ENCODE measurements at regions not wholly inside any gene's neighbourhood (a gene's known extent, or its start where the extent isn't known, plus 50 kb on each side); places are given as distances from the start of the nearest gene placed in this dataset.

DNA sequence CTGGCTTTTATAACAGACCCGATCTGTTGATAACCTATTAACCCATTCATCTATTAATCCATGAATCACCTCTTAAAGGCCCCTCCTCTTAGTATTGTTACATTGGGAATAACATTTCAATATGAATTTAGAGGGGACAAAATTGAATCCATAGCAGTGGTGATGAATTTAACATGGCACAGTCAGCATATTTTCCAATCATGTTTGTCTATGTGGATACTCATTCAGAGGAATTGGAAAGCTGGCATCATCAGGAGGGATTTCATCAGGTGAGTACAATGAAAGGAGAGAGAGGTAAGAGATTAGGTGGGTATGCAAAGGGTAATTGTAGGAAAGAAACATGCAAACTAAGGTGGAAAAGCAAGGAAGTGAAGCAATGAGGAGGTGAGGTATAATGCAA, 59.6 kb upstream of the FOXN2 start:
- TF ChIP-seq, protein P1, sequence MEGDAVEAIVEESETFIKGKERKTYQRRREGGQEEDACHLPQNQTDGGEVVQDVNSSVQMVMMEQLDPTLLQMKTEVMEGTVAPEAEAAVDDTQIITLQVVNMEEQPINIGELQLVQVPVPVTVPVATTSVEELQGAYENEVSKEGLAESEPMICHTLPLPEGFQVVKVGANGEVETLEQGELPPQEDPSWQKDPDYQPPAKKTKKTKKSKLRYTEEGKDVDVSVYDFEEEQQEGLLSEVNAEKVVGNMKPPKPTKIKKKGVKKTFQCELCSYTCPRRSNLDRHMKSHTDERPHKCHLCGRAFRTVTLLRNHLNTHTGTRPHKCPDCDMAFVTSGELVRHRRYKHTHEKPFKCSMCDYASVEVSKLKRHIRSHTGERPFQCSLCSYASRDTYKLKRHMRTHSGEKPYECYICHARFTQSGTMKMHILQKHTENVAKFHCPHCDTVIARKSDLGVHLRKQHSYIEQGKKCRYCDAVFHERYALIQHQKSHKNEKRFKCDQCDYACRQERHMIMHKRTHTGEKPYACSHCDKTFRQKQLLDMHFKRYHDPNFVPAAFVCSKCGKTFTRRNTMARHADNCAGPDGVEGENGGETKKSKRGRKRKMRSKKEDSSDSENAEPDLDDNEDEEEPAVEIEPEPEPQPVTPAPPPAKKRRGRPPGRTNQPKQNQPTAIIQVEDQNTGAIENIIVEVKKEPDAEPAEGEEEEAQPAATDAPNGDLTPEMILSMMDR (conservative IDR thresholded peaks at IDR 0.05; ENCODE audit: control insufficient read depth, insufficient read depth, low read depth, low read length) = no peak
- no peak for DNase-seq (ENCODE audit: low read depth)
- H3K4me3 ChIP-seq (ENCODE audit: control insufficient read depth, low read depth, low read length) = no peak overlapping the region

DNA sequence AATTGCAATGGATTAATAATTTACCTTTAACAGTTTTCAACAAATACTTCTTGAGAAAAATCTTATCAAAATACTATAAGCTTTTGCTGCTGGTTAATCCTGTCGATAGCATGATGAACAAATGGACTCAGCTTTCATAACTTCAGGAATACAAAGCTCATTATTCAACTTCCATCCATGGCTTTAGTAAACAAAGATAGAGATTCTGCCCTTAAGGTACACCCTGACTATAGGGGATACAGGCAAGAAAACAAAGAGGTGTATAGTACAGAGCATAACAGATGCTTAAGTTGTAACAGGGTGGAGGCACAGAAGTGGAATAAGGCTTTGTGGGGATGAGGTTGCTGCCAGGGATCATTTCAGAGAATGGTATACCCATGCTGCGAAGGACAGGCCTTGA, 57.0 kb upstream of the FOXN2 start:
- TF ChIP-seq, protein P1 (conservative IDR thresholded peaks at IDR 0.05; ENCODE audit: control insufficient read depth, insufficient read depth, low read depth, low read length) = no peak
- H3K4me3 ChIP-seq (ENCODE audit: control insufficient read depth, low read depth, low read length) = no peak overlapping the region
- DNase-seq (ENCODE audit: low read depth) = no peak

DNA sequence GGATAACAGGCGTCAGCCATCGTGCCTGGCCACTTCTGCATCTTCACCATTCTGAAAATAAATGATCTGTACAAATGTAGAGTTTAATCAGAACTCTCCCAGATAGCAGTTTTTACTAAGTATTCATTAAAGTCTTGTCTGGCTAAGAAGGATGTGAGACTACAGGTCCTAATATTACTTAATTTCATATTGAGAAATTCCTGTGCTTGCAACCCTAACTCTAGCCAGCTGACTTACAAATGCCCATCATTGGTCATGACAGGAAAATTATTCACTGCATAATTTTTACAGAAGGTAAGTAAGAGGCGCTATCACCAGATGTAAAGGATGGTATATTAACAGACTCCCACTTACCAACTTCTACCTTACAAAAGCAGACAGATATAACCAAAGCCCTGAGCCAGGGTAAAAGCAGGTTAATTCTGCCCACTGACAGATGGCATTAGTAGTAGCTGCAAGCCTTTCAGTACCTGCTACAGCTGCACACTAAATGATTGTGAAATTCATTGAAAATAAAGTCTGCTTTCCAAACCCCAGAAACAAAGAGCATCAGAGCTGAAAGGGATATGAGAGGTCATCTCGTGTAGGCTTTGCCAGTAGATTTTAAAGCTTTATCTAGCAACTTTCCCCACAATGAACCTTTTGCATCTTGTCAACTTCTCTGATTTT, 55.9 kb upstream of the FOXN2 start:
- H3K4me3 ChIP-seq (ENCODE audit: control insufficient read depth, low read depth, low read length) = no peak overlapping the region
- no peak for DNase-seq (ENCODE audit: low read depth)
- TF ChIP-seq, protein P1 (conservative IDR thresholded peaks at IDR 0.05; ENCODE audit: control insufficient read depth, insufficient read depth, low read depth, low read length) = no peak

DNA sequence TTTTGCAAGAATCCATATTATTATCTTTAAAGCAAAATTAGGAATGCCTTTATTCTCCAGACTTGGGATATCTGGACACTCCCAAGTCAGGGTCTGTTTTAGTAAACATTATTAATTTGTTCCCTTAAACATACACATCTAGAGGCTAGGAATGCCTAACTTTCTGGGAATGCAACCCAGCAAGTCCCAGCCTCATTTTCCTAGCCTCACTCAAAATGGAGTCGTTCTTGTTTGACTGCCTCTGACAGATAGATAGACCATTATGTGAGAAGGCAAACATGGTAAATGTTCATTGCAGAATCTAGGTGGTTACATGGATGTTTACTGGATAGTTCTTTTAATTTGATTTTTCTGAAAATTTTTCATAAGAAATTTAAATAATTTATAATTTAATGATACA, 54.7 kb upstream of the FOXN2 start:
- TF ChIP-seq, protein P1 (conservative IDR thresholded peaks at IDR 0.05; ENCODE audit: control insufficient read depth, insufficient read depth, low read depth, low read length) = no peak
- DNase-seq (ENCODE audit: low read depth) = no peak
- no peak overlapping the region for H3K4me3 ChIP-seq (ENCODE audit: control insufficient read depth, low read depth, low read length)

DNA sequence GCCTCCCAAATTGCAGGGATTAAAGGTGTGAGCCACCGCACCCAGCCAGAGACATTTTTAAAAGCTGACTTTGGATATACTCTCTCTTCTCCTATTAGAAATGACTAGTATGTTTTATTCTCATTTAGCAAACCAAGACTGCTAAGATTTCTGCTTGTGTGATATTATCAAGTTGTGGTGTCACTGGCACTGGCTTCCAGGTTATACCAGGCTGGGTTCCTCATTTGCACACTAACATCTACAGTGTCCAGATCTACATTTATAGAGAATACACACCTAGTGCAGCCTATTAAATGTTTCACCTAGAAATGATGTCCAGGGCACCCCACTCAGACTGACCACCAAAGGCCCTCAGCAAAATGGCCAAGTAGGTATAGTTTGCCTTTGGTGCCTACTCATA, 49.9 kb upstream of the FOXN2 start:
- TF ChIP-seq, protein P1 (conservative IDR thresholded peaks at IDR 0.05; ENCODE audit: control insufficient read depth, insufficient read depth, low read depth, low read length) = no peak
- no peak for DNase-seq (ENCODE audit: low read depth)
- no peak overlapping the region for H3K4me3 ChIP-seq (ENCODE audit: control insufficient read depth, low read depth, low read length)

Data from fibroblast of mammary gland (primary cell).